GM12891 (cell line): ENCODE measurements at regions not wholly inside any gene's neighbourhood (a gene's known extent, or its start where the extent isn't known, plus 50 kb on each side); places are given as distances from the start of the nearest gene placed in this dataset.

Source experiments
- POLR2A ChIP-seq: IDR thresholded peaks from 2 replicates; pipeline ENCODE4 v1.6.1; 2011; ENCODE audit warnings: low read depth, low read length, control low read depth
- POLR2AphosphoS5 ChIP-seq: IDR thresholded peaks from 2 replicates; pipeline ENCODE4 v1.6.1; 2011; ENCODE audit warnings: low read depth, low read length, control low read depth
- POU2F2 ChIP-seq: IDR thresholded peaks from 2 replicates; pipeline ENCODE4 v1.6.1; 2011; ENCODE audit warnings: low read depth, mild to moderate bottlenecking, control low read depth, low read length, moderate library complexity
- TAF1 ChIP-seq: IDR thresholded peaks from 2 replicates; pipeline ENCODE4 v1.6.1; 2011; ENCODE audit warnings: low read depth, low read length, control low read depth

DNA sequence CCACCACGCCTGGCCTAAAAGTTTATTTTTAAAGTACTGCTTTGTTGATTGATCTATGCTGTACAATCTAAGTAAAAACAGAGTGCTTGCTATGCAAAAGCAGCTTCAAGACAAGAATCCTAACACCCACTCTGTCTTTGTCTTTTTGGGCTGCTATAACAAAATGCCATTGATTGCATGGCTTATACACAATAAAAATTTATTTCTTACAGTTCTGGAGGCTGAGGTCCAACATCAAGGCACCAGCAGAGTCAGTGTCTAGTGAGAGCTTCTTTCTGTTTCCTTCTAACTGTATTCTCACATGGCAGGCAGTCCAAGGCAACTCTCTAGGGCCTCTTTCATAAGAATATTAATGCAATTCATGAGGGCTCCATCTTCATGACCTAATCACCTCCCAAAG, 63.6 kb upstream of the GJA5 start:
- TF ChIP-seq POLR2AphosphoS5, result no peak
- TF ChIP-seq POU2F2, result no peak
- TF ChIP-seq POLR2A, result no peak
- no peak for TF ChIP-seq TAF1
